AG10803 (cell line): ENCODE measurements at regions not wholly inside any gene's neighbourhood (a gene's known extent, or its start where the extent isn't known, plus 50 kb on each side); places are given as distances from the start of the nearest gene placed in this dataset.
"Not testable (repeated sequence)": the region's sequence is repeated elsewhere in the genome, so short reads cannot be mapped to it uniquely, and the experiment has no call there.

Experiments used
- DNase-seq: peaks from one replicate; pipeline ENCODE4 v3.0.0; 2010; ENCODE audit warnings: low read depth
- H3K4me3 ChIP-seq: 2 replicates; pipeline ENCODE4 v1.5.1; 2011; ENCODE audit warnings: mild to moderate bottlenecking, low read length, control low read depth
- CTCF ChIP-seq: conservative IDR thresholded peaks from 2 replicates; pipeline ENCODE4 v1.5.1; 2011; ENCODE audit warnings: mild to moderate bottlenecking, low read length, control low read depth, inconsistent platforms

- H3K4me3 ChIP-seq, DNase-seq: not testable (repeated sequence)
Observed at GRCh38 chr10:46095943-46096342, 49.9 kb upstream of the MSMB start.

- no peak for TF ChIP-seq CTCF
- DNase-seq, result peak; percentile 68
- H3K4me3 ChIP-seq, result no peak overlapping the region
Observed at GRCh38 chr10:46096446-46096845, 50.4 kb upstream of the MSMB start.

DNA sequence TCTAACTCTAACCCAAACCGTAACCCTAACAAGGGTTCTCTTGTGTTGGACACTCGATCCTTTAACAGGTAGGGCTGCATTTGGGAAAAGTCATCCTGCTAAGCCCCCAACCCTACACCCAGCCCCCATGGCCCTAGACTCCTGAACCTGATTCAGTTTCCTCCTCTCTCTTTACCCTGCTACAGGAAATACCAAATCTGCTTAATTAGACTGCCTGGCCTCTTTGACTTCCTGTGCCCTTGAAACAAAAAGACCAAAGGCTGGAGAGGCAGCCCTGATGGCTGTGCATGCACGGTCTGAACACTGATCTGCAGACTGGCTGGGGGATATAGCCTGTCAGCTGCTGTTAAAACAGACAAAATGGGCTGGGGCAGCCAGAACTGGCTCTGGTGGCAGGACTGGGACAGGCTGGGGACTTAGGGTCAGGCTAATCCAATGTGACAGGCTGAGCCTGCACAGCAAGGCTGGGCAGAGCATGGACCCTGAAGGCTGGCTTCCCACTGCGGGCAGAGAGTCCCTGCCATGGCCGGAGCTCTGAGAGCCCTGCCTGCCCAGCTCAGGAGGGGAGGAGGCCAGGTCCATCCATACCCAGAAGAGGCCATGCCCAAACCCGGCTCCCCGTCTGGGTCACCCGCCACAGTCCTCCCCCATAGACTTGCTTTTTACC lies 51.0 kb upstream of the MSMB start:
- DNase-seq, result peak; percentile 20
- no peak for TF ChIP-seq CTCF
- H3K4me3 ChIP-seq, result no peak overlapping the region

GRCh38 chr10:46097576-46098317 lies 51.7 kb upstream of the MSMB start:
- TF ChIP-seq CTCF, result no peak
- DNase-seq, result no peak
- H3K4me3 ChIP-seq, result no peak overlapping the region

GRCh38 chr10:46098386-46098785 lies 52.3 kb upstream of the MSMB start:
- no peak for DNase-seq
- H3K4me3 ChIP-seq, result no peak overlapping the region
- no peak for TF ChIP-seq CTCF

DNA sequence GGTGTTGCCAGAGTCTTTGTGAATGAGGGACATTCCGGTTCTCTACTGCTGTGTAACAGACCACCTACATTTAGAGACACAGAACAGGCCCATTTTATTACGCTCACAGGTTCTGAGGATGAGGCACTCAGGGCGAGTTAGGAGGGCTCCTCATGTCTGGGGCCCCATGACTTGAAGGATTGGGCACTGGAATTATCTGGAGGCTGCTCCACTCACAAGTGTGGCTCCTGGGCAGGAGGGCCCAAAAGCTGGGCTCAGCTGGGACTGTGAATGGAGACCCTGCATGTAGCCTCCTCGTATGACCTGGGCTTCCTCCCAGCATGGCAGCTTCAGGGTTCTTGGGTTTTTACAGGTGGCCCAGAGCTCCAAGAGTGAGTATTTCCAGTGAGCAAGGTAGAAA lies 52.9 kb upstream of the MSMB start:
- H3K4me3 ChIP-seq, DNase-seq: not testable (repeated sequence)

- DNase-seq, result peak; percentile 25
- TF ChIP-seq CTCF, result no peak
- H3K4me3 ChIP-seq, result no peak overlapping the region
Observed at GRCh38 chr10:46104071-46104585, 58.1 kb upstream of the MSMB start.

DNA sequence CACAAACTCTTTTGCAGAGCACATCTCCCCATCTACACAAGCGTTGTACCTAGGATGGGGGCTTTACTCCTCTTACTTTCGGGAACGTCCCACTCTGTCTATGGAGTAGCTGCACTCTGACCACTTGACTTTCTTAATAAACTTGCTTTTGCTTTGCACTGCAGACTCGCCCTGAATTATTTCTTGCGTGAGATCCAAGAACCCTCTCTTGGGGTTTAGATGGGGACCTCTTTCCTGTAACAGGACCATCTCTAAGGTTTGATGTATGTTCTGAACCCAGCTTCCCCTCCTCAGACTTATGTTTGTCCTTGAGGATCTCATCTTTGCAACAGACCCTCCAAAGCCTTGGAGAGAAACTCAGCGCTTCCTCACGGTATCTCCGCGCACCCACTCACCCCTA lies 59.3 kb upstream of the MSMB start:
- not testable (repeated sequence) for H3K4me3 ChIP-seq

GRCh38 chr10:46105856-46106409 lies 59.9 kb upstream of the MSMB start:
- peak overlapping the region; percentile 64 for H3K4me3 ChIP-seq
- DNase-seq, result not testable (repeated sequence)

More for the DNA sequence above, 59.3 kb upstream of the MSMB start:
- not testable (repeated sequence) for DNase-seq
